Vagina (tissue), 2 donors: ENCODE measurements at regions not wholly inside any gene's neighbourhood (a gene's known extent, or its start where the extent isn't known, plus 50 kb on each side); places are given as distances from the start of the nearest gene placed in this dataset.

Experiments
- DNase-seq, 2 donors: peaks; one replicate each; pipeline ENCODE4 v3.0.0-alpha.2; 2017; ENCODE audit errors: extremely low spot score in 2 of 2
- H3K27ac ChIP-seq: fragments of 200-600 bp; sonication (generic); one replicate; pipeline ENCODE4 v1.5.1; 2019
- H3K27me3 ChIP-seq: fragments of 200-600 bp; sonication (generic); one replicate; pipeline ENCODE4 v1.5.1; 2019
- H3K36me3 ChIP-seq, 2 donors: fragments of 200-600 bp; sonication (generic); one replicate each; pipeline ENCODE4 v1.5.1; 2017 to 2019
- H3K4me1 ChIP-seq: fragments of 200-600 bp; sonication (generic); one replicate; pipeline ENCODE4 v1.5.1; 2019
- H3K4me3 ChIP-seq, 2 donors: fragments of 200-600 bp; sonication (generic); 1 replicate in 1 of 2; 2 replicates in 1 of 2; pipeline ENCODE4 v1.5.1; 2016 to 2019
- H3K9me3 ChIP-seq: fragments of 200-600 bp; sonication (generic); one replicate; pipeline ENCODE4 v1.5.1; 2019
- POLR2A ChIP-seq, 2 donors: fragments of 450-650 bp; IDR thresholded peaks; one replicate each; pipeline ENCODE4 v1.6.1; 2017; ENCODE audit warnings: antibody characterized with exemption in 2 of 2, mild to moderate bottlenecking in 2 of 2, moderate library complexity in 2 of 2
- POLR2AphosphoS5 ChIP-seq, 2 donors: sonication (generic); formaldehyde crosslinking; IDR thresholded peaks; one replicate each; pipeline ENCODE4 v1.9.0; 2017; ENCODE audit warnings: antibody characterized with exemption in 2 of 2, mild to moderate bottlenecking in 2 of 2, low read depth in 1 of 2; ENCODE audit not compliant: insufficient read depth in 1 of 2
- intact Hi-C: fragments of 100-400 bp; cut with DNase I; formaldehyde crosslinking; loops from one replicate; pipeline ENCODE4 v1.15.1; 2023
- TF ChIP-seq, protein P1 (sequence below), 3 experiments: fragments of 450-650 bp in 2 of 3; fragments of 200-600 bp in 1 of 3; sonication (generic) in 1 of 3; IDR thresholded peaks; one replicate each; pipeline ENCODE4 v1.5.1; 2017 to 2019; ENCODE audit warnings: antibody characterized with exemption in 3 of 3, mild to moderate bottlenecking in 2 of 3, moderate library complexity in 2 of 3

GRCh38 chr3:187586226-187586625, 84.0 kb downstream of the SST start:
- TF ChIP-seq POLR2A (IDR thresholded peaks at IDR 0.05) (no peak), POLR2AphosphoS5 (IDR thresholded peaks at IDR 0.05; ENCODE audit: insufficient read depth in 1 of 2, low read depth in 1 of 2) (no peak)
- TF ChIP-seq, protein P1, sequence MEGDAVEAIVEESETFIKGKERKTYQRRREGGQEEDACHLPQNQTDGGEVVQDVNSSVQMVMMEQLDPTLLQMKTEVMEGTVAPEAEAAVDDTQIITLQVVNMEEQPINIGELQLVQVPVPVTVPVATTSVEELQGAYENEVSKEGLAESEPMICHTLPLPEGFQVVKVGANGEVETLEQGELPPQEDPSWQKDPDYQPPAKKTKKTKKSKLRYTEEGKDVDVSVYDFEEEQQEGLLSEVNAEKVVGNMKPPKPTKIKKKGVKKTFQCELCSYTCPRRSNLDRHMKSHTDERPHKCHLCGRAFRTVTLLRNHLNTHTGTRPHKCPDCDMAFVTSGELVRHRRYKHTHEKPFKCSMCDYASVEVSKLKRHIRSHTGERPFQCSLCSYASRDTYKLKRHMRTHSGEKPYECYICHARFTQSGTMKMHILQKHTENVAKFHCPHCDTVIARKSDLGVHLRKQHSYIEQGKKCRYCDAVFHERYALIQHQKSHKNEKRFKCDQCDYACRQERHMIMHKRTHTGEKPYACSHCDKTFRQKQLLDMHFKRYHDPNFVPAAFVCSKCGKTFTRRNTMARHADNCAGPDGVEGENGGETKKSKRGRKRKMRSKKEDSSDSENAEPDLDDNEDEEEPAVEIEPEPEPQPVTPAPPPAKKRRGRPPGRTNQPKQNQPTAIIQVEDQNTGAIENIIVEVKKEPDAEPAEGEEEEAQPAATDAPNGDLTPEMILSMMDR (IDR thresholded peaks at IDR 0.05), result no peak
- no peak overlapping the region for H3K27ac ChIP-seq
- no peaks in the 10 kb centered on the region for H3K36me3 ChIP-seq
- intact Hi-C loops, result no loop called here
- no peak overlapping the region for H3K4me3 ChIP-seq
- H3K27me3 ChIP-seq, result no peaks in the 10 kb centered on the region
- H3K9me3 ChIP-seq, result no peaks in the 10 kb centered on the region
- no peak for DNase-seq
- no peaks in the 10 kb centered on the region for H3K4me1 ChIP-seq

GRCh38 chr3:187572441-187572840, 97.8 kb downstream of the SST start:
- Histone ChIP-seq H3K27me3 (no peaks in the 10 kb centered on the region), H3K9me3 (no peaks in the 10 kb centered on the region), H3K36me3 (no peaks in the 10 kb centered on the region), H3K27ac (no peak overlapping the region), H3K4me1 (no peaks in the 10 kb centered on the region), H3K4me3 (no peak overlapping the region)
- DNase-seq, result no peak
- intact Hi-C loops, result no loop called here
- TF ChIP-seq POLR2AphosphoS5 (IDR thresholded peaks at IDR 0.05; ENCODE audit: insufficient read depth in 1 of 2, low read depth in 1 of 2), result no peak
- no peak for TF ChIP-seq POLR2A (IDR thresholded peaks at IDR 0.05)

DNA sequence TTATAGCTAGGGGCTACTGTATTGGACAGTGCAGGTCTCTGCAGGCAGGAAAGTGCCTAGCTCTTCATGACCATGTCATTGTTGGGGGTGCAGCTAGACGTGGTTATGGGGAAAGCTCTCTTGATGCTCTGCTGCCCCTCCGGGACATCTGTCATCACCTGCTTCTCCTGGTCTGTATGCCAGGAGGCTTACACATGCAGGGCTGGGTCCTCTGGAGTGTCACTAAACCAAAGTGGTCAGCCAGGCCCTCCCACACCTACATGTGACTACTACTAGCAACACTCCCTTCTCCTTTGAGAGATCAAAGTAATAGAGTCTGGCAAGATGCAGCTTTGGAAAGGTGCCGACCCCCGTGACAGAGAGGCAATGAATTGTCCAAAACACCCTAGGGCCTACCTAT, 98.5 kb downstream of the SST start:
- Histone ChIP-seq H3K4me1 (no peaks in the 10 kb centered on the region), H3K27me3 (no peaks in the 10 kb centered on the region), H3K9me3 (no peaks in the 10 kb centered on the region), H3K27ac (no peak overlapping the region), H3K4me3 (no peak overlapping the region), H3K36me3 (no peaks in the 10 kb centered on the region)
- no peak for TF ChIP-seq POLR2A (IDR thresholded peaks at IDR 0.05)
- TF ChIP-seq POLR2AphosphoS5 (IDR thresholded peaks at IDR 0.05; ENCODE audit: insufficient read depth in 1 of 2, low read depth in 1 of 2), result no peak
- TF ChIP-seq, protein P1 (IDR thresholded peaks at IDR 0.05), result no peak
- intact Hi-C loops, result no loop called here
- no peak for DNase-seq

GRCh38 chr3:187570776-187571175, 99.4 kb downstream of the SST start:
- no peak overlapping the region for H3K27ac ChIP-seq
- intact Hi-C loops, result no loop called here

DNA sequence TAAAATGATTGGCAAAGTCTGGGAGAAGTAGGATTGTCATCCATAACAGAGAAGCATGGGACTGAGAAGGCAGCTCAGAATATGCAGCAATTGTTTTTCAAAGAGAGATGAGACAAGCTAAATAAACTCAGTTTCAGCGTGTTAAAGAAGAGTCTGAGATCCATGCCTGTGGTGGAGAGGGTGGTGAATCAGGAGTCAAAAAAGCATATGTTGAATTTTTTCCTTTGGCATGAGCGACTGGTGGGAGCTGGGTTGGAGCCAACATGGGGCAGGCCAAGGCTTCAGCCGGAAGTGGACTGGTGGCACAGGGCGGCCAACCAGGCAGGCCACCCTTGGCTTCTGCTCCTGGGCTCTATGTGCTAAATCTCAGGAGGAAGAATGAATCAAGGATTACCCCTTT, 102.0 kb downstream of the SST start:
- no peaks in the 10 kb centered on the region for H3K9me3 ChIP-seq
- H3K4me3 ChIP-seq, result no peak overlapping the region
- no peaks in the 10 kb centered on the region for H3K36me3 ChIP-seq
- no peaks in the 10 kb centered on the region for H3K27me3 ChIP-seq
- DNase-seq, result no peak
- TF ChIP-seq POLR2AphosphoS5 (IDR thresholded peaks at IDR 0.05; ENCODE audit: insufficient read depth in 1 of 2, low read depth in 1 of 2) (no peak), POLR2A (IDR thresholded peaks at IDR 0.05) (no peak)
- TF ChIP-seq, protein P1 (IDR thresholded peaks at IDR 0.05), result no peak
- intact Hi-C loops, result no loop called here
- no peak overlapping the region for H3K27ac ChIP-seq
- H3K4me1 ChIP-seq, result no peaks in the 10 kb centered on the region

More at GRCh38 chr3:187570776-187571175, 99.4 kb downstream of the SST start:
- no peak for DNase-seq
- H3K27me3 ChIP-seq, result no peaks in the 10 kb centered on the region
- no peaks in the 10 kb centered on the region for H3K36me3 ChIP-seq
- no peaks in the 10 kb centered on the region for H3K9me3 ChIP-seq
- no peaks in the 10 kb centered on the region for H3K4me1 ChIP-seq
- H3K4me3 ChIP-seq, result no peak overlapping the region
- no peak for TF ChIP-seq POLR2A (IDR thresholded peaks at IDR 0.05)
- TF ChIP-seq POLR2AphosphoS5 (IDR thresholded peaks at IDR 0.05; ENCODE audit: insufficient read depth in 1 of 2, low read depth in 1 of 2), result no peak
- TF ChIP-seq, protein P1 (IDR thresholded peaks at IDR 0.05), result no peak
